Astrocyte of the cerebellum (primary cell): ENCODE measurements at regions not wholly inside any gene's neighbourhood (a gene's known extent, or its start where the extent isn't known, plus 50 kb on each side); places are given as distances from the start of the nearest gene placed in this dataset.

ENCODE experiments used
- DNase-seq: peaks from one replicate; pipeline ENCODE4 v3.0.0-alpha.2; 2011; ENCODE audit warnings: low read depth
- H3K4me3 ChIP-seq: 2 replicates; pipeline ENCODE4 v1.5.1; 2011; ENCODE audit warnings: mild to moderate bottlenecking, low read depth, low read length, moderate library complexity
- in situ Hi-C: cut with HindIII; loops from 2 replicates; pipeline ENCODE4 v1.10.0; 2017; ENCODE audit warnings: low sequenced_read_pairs
- TF ChIP-seq, protein P1 (sequence below): IDR thresholded peaks from 2 replicates; pipeline ENCODE4 v1.5.1; 2012; ENCODE audit warnings: low read length, low read depth, moderate library complexity, mild to moderate bottlenecking; ENCODE audit errors: missing control alignments

DNA sequence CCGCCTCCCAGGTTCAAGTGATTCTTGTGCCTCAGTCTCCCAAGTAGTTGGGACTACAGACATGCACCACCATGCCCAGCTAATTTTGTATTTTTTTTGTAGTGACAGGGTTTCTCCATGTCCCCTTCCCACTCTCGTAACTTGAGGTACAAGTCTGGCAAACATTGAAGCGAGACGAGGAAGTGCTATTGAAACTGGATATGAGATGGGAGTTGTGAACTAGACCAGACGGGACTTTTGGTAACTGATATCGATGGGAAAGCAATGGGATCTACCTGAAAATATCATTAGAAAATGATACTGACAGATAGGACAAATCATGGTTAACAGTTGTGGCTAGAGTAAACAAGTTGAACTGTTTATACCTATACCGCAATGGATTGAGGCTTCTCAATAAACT lies 95.2 kb upstream of the TRABD2B start:
- H3K4me3 ChIP-seq, result no peak overlapping the region
- TF ChIP-seq, protein P1, sequence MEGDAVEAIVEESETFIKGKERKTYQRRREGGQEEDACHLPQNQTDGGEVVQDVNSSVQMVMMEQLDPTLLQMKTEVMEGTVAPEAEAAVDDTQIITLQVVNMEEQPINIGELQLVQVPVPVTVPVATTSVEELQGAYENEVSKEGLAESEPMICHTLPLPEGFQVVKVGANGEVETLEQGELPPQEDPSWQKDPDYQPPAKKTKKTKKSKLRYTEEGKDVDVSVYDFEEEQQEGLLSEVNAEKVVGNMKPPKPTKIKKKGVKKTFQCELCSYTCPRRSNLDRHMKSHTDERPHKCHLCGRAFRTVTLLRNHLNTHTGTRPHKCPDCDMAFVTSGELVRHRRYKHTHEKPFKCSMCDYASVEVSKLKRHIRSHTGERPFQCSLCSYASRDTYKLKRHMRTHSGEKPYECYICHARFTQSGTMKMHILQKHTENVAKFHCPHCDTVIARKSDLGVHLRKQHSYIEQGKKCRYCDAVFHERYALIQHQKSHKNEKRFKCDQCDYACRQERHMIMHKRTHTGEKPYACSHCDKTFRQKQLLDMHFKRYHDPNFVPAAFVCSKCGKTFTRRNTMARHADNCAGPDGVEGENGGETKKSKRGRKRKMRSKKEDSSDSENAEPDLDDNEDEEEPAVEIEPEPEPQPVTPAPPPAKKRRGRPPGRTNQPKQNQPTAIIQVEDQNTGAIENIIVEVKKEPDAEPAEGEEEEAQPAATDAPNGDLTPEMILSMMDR, result no peak
- in situ Hi-C loops, result no loop called here
- DNase-seq, result no peak

DNA sequence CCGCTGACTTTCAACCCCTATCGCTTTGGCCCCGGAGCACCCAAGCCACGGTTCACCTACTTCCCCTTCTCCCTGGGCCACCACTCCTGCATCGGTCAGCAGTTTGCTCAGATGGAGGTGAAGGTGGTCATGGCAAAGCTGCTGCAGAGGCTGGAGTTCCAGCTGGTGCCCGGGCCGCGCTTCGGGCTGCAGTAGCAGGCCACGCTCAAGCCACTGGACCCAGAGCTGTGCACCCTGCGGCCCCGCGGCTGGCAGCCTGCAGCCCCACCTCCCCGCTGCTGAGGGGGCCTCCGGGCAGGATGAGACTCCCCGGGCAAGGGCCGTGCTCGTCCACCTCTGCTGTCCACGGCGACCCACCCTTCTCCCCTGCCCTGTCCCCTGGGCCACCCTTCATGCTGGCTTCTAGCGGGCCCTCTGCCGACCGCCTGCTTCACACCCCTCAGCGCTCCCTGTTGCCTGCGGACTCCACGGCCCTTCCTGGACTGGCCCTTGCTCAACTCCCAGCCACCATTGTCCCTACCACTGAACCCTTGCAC lies 92.2 kb upstream of the TRABD2B start:
- TF ChIP-seq, protein P1, result no peak
- no peak overlapping the region for H3K4me3 ChIP-seq
- in situ Hi-C loops, result loop anchor here (10.0 kb wide), 1 partner anchor 55 kb away; no protein-coding TSS in a partner anchor
- no peak for DNase-seq

DNA sequence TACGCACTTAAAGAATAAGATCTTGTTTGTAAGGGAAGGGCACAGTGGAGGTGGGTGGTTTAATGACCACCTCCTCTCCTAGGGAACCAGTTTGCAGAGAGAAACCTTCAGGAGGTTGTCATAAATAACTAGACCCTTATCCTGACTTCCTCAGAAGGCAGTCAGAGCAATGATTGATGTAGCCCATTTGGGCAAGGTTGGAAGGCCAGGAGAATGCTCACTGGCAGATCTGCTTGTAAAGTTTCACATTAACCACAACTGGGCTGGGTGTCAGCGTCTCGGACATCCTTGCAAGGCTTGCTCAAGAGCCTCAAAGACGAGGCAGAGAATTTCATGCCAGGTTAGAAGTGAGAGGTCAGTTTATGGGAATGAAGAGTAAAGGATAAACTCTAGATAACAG lies 87.6 kb upstream of the TRABD2B start:
- in situ Hi-C loops, result loop anchor here (10.0 kb wide), 1 partner anchor 50 kb away; no protein-coding TSS in a partner anchor
- H3K4me3 ChIP-seq, result no peak overlapping the region
- no peak for DNase-seq
- TF ChIP-seq, protein P1, result no peak

DNA sequence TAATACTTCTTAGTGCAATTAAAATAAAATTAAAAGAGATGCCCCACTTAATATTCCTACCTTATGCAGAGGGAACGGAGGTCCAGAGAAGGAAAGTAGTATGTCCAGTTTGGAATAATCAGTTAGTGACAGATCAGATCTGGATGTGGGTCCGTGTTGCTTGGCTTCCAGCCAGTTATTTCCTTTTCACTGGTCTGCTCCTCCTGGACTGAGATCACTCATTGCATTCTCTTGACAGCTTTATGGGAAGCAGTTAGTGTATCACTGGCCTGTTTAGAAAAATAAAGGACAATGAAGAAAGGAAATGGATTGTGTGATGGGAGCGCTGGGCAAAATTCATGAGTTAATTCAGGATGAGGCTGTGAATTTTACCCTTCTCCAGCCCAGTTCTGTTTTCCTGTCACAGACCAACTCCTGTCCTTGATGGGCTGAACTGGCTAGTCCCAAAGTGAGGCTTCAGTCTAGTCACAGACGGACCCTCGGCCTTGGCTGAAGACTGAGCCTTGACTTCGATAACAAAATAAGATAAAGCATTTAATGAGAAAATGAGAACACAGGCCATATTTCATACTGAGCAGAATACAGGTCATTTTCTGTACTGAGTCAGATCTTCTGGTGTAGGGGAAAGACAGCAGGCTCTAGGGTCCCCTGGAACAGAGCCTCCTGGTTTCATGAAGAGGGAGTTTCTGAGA lies 85.2 kb upstream of the TRABD2B start:
- no peak overlapping the region for H3K4me3 ChIP-seq
- in situ Hi-C loops, result loop anchor here (10.0 kb wide), 1 partner anchor 48 kb away; no protein-coding TSS in a partner anchor
- no peak for DNase-seq
- TF ChIP-seq, protein P1, result no peak

DNA sequence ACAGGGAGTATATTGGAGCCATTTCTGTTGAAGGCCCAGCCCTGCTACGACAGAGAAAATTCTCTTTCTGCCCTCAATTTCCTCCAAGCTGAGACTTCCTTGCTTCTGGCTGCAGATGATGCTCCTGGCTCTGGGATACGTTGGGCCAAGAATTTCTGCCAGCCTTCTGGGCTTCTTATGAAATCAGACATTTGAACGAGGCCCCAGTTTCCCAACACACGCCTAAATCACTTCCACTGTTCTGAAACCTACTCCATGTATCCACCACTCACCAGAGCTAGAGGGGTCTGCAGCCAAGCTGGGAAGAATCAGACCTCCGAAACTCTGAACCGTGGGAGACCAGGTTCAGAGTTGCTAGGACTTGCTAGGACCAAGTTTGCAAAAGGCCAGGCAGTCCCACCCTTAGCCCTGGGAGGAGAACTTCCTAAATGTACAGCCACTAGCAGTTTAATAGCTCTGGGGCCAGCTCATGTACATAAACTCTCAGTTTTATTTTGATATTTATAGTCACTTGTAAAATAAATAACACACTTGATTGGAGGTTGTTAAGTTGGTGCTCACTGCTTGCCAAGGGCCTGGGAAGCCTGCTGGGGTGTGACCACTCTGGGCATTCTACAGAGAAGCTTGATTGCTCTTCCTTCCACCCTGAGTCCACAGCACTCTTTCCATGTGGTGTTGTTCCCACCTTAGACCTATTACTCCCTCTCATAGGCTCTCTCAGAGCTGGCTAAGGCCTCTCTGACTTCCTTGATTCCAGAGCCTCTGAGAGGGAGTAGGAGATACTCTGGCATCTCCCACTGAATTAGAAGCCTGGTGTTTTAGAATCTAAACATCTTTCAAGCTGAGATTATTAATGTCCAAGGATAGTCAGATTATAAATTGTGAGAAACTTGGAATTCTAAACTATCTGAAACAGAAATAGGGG lies 83.4 kb upstream of the TRABD2B start:
- TF ChIP-seq, protein P1, result no peak
- in situ Hi-C loops, result loop anchor here (10.0 kb wide), 1 partner anchor 46 kb away; no protein-coding TSS in a partner anchor
- DNase-seq, result no peak
- H3K4me3 ChIP-seq, result no peak overlapping the region

DNA sequence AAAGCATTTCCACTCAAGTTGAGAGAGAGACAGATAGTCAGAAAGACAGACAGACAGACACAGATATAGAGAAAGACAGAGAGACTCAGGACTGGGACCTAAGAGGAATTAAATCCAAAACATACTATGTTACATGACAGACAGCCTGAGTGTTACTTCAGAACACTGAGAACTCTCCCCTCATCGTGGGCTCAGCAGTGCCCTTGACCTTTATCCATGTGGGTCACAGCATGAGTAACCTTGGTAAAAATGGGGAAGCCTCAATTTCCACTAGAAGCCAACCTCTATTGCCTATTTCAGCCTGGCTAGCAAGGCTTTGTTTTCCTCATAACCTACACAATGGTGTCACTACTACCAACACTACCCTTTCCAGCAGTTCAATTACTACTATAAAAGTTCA lies 81.9 kb upstream of the TRABD2B start:
- in situ Hi-C loops, result no loop called here
- TF ChIP-seq, protein P1, result no peak
- H3K4me3 ChIP-seq, result no peak overlapping the region
- no peak for DNase-seq
